Nephron progenitor cell (in vitro differentiated cells): ENCODE measurements at regions not wholly inside any gene's neighbourhood (a gene's known extent, or its start where the extent isn't known, plus 50 kb on each side); places are given as distances from the start of the nearest gene placed in this dataset.

ENCODE experiments used
- DNase-seq: peaks from one replicate; pipeline ENCODE4 v3.0.0; 2021
- H3K27ac Mint-ChIP-seq: 2 replicates; pipeline ENCODE4 v1.8.0; 2021; ENCODE audit warnings: mild to moderate bottlenecking, moderate library complexity, mixed read lengths
- H3K27me3 Mint-ChIP-seq: 2 replicates; pipeline ENCODE4 v1.8.0; 2021; ENCODE audit warnings: mild to moderate bottlenecking, low read depth, mixed read lengths; ENCODE audit not compliant: poor library complexity
- H3K36me3 Mint-ChIP-seq: 2 replicates; pipeline ENCODE4 v1.8.0; 2021; ENCODE audit warnings: low read depth, mixed read lengths
- H3K4me1 Mint-ChIP-seq: 2 replicates; pipeline ENCODE4 v1.8.0; 2021; ENCODE audit warnings: mixed read lengths
- H3K4me3 Mint-ChIP-seq: 2 replicates; pipeline ENCODE4 v1.8.0; 2021; ENCODE audit warnings: mild to moderate bottlenecking, moderate library complexity, mixed read lengths
- H3K9me3 Mint-ChIP-seq: 2 replicates; pipeline ENCODE4 v1.8.0; 2021; ENCODE audit warnings: mild to moderate bottlenecking, moderate library complexity, mixed read lengths
- TF ChIP-seq, protein P1 (sequence below): fragments of 200-600 bp; sonication (generic); IDR thresholded peaks from 2 replicates; pipeline ENCODE4 v1.5.0; 2021; ENCODE audit warnings: antibody characterized with exemption

DNA sequence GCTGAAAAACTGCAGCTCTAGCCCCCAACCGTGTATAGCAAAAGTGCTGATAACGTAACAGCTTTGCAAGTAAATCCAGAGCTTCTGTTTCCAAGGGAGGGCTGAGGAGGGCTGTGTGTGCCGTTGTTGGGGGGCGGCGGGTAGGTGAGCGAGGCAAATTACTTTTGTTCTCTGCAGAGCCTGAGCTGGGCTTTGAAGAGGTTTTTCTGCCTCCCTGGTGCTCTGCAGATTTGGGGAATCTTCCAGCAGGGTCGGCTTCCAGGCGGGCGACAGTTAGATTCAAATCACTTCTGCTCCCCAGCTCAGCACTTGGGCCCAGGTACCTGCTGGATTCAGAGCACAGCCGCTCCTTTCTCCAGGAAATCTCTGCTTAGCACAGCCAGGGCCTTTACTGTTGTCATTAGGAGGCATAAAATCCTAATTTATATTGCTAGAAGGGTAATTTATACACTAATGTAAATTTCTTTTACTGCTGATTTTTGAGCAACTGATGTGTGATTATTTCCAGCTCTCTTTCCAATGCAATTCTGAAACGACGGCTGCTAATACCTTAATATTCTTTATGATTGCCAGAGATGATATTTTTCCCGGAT lies 442.4 kb downstream of the TYW1 start:
- H3K27me3 Mint-ChIP-seq: peaks cover 19% of the 10 kb centered on the region
- peaks cover 22% of the 10 kb centered on the region for H3K4me1 Mint-ChIP-seq
- DNase-seq: no peak
- no peak overlapping the region for H3K27ac Mint-ChIP-seq
- no peak overlapping the region for H3K4me3 Mint-ChIP-seq
- H3K9me3 Mint-ChIP-seq: peaks cover 14% of the 10 kb centered on the region
- no peaks in the 10 kb centered on the region for H3K36me3 Mint-ChIP-seq
- TF ChIP-seq, protein P1, sequence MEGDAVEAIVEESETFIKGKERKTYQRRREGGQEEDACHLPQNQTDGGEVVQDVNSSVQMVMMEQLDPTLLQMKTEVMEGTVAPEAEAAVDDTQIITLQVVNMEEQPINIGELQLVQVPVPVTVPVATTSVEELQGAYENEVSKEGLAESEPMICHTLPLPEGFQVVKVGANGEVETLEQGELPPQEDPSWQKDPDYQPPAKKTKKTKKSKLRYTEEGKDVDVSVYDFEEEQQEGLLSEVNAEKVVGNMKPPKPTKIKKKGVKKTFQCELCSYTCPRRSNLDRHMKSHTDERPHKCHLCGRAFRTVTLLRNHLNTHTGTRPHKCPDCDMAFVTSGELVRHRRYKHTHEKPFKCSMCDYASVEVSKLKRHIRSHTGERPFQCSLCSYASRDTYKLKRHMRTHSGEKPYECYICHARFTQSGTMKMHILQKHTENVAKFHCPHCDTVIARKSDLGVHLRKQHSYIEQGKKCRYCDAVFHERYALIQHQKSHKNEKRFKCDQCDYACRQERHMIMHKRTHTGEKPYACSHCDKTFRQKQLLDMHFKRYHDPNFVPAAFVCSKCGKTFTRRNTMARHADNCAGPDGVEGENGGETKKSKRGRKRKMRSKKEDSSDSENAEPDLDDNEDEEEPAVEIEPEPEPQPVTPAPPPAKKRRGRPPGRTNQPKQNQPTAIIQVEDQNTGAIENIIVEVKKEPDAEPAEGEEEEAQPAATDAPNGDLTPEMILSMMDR: no peak

DNA sequence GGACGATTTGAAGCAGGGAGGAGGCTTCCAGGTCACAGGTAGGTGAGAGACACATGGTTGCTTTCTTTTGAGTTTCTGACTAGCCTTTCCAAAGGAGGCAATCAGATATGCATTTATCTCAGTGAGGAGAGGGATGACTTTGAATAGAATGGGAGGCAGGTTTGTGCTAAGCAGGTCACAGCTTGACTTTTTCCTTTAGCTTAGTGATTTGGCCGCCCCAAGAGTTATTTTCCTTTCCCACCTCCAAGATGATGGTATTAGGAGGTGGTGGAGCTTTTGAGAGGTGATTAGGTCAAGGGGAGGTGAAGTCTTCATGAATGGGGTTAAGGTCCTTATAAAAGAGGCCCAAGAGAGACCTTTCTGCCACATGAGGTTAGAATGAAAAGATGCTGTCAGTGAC lies 443.7 kb downstream of the TYW1 start:
- H3K27ac Mint-ChIP-seq: no peak overlapping the region
- H3K9me3 Mint-ChIP-seq: peaks cover 6% of the 10 kb centered on the region
- TF ChIP-seq, protein P1: no peak
- H3K4me1 Mint-ChIP-seq: peaks cover 22% of the 10 kb centered on the region
- H3K4me3 Mint-ChIP-seq: no peak overlapping the region
- no peak for DNase-seq
- H3K27me3 Mint-ChIP-seq: peaks cover 19% of the 10 kb centered on the region
- no peaks in the 10 kb centered on the region for H3K36me3 Mint-ChIP-seq

DNA sequence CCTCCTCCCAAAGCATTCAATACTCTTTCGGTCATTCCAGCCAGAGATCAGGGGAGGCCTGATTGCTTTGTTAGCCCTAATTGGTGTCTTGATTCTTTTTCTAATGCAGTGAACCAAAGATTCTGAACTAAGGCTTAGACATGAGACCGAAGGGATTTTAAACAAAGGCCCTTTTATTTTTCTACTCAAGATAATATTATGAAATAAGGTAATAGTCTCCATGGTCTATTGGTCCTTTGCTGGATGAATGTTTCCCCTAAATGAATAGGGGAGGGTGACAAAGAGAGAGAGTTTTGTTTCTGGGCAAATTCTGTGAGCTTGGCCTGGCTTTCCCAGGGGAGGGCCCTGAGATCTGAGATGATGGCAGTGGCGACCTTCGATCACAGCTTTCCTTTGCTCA lies 449.1 kb downstream of the TYW1 start:
- Mint-ChIP-seq H3K4me1 (peaks cover 6% of the 10 kb centered on the region), H3K27ac (no peak overlapping the region), H3K9me3 (peaks cover 13% of the 10 kb centered on the region), H3K4me3 (no peak overlapping the region), H3K27me3 (peaks cover 8% of the 10 kb centered on the region), H3K36me3 (no peaks in the 10 kb centered on the region)
- TF ChIP-seq, protein P1: no peak
- no peak for DNase-seq

DNA sequence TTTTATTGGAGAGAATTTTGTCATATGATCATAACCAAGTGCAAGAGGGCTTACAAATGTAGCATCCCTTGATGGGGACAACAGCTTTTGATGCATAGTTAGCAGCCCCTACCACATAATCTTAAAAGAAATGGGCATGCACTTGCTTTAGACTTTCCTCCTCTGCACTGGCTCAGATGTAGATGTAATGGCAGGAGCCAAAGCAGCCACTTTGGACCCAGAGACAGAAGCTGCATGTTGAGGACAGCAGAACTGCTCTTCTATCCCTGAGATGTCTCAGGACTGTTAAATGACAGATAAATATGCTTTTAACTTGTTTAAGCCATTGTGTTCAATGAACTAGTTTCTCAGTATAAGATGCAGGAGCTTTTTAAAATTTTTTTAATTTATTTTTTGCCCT lies 450.7 kb downstream of the TYW1 start:
- peaks cover 12% of the 10 kb centered on the region for H3K4me1 Mint-ChIP-seq
- no peak overlapping the region for H3K4me3 Mint-ChIP-seq
- peaks cover 11% of the 10 kb centered on the region for H3K9me3 Mint-ChIP-seq
- peaks cover 6% of the 10 kb centered on the region for H3K27me3 Mint-ChIP-seq
- TF ChIP-seq, protein P1: no peak
- no peak overlapping the region for H3K27ac Mint-ChIP-seq
- no peak for DNase-seq
- H3K36me3 Mint-ChIP-seq: no peaks in the 10 kb centered on the region

DNA sequence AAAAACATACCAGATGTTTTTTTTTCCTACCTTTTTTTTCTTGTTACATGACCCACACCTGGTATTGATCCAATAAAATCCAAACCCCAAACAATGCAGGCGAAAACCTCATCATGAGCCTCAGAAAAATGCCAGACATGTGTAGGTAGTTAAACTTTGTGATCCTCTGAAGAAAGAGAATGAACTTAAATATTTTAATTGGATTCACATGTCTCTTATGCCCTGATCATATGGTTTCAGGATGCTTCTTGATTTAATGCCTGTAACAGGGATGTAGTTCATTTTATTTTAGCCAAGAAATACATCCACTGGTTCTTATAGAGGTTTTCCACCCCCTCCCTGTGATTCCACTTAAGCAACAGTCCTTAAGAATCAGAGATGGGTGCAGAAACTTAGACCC lies 451.6 kb downstream of the TYW1 start:
- Mint-ChIP-seq H3K4me1 (peaks cover 13% of the 10 kb centered on the region), H3K27ac (no peak overlapping the region), H3K9me3 (peaks cover 10% of the 10 kb centered on the region), H3K36me3 (no peaks in the 10 kb centered on the region), H3K27me3 (peaks cover 3% of the 10 kb centered on the region), H3K4me3 (no peak overlapping the region)
- DNase-seq: no peak
- TF ChIP-seq, protein P1: no peak

DNA sequence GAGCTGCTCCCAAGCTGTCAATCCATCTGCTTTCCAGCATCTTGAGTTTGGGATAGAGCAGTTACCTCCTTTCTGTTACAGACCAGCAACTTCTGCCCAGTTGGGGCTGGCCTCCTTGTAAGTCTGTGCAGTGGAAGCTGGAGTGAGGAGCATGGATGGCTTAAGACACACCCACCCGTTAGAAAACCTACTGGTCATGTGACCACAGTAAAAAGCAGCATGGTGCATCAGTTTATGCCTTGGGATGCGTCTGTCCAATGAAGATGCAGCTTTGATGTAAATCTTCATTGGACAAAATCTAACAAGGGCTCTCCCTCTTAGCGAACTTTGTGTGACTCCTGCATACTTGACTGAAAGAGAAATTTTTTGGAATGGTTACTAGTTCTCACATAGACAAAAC lies 453.5 kb downstream of the TYW1 start:
- peaks cover 11% of the 10 kb centered on the region for H3K27me3 Mint-ChIP-seq
- H3K27ac Mint-ChIP-seq: no peak overlapping the region
- DNase-seq: no peak
- no peaks in the 10 kb centered on the region for H3K36me3 Mint-ChIP-seq
- peaks cover 20% of the 10 kb centered on the region for H3K4me1 Mint-ChIP-seq
- H3K4me3 Mint-ChIP-seq: no peak overlapping the region
- peaks cover 8% of the 10 kb centered on the region for H3K9me3 Mint-ChIP-seq
- TF ChIP-seq, protein P1: no peak
